ENCODE measurements at regions not wholly inside any gene's neighbourhood (a gene's known extent, or its start where the extent isn't known, plus 50 kb on each side); places are given as distances from the start of the nearest gene placed in this dataset.

- no peaks in the 10 kb centered on the region for H3K9me3 ChIP-seq
- H3K4me3 ChIP-seq = no peak overlapping the region
- no peaks in the 10 kb centered on the region for H3K4me1 ChIP-seq
- TF ChIP-seq CTCF (IDR thresholded peaks at IDR 0.05) = no peak
- H3K36me3 ChIP-seq = no peaks in the 10 kb centered on the region
- intact Hi-C loops (cut with DNase I) = no loop called here
- DNase-seq = no peak
- no peaks in the 10 kb centered on the region for H3K27me3 ChIP-seq
- no peak for FAIRE-seq
- no peak overlapping the region for H3K27ac ChIP-seq
- ATAC-seq = no peak
- WGBS, 2 donors = 90 to 94% methylated on average over 3 of the region's 3 CpGs
Observed at GRCh38 chr7:109963741-109964140, 1127.2 kb upstream of the LRRN3 start.

GRCh38 chr7:109964780-109965179 is 1126.1 kb upstream of the LRRN3 start:
- FAIRE-seq (no peak), DNase-seq (no peak), ATAC-seq (no peak)
- Histone ChIP-seq H3K9me3 (no peaks in the 10 kb centered on the region), H3K36me3 (no peaks in the 10 kb centered on the region), H3K4me3 (no peak overlapping the region), H3K27me3 (no peaks in the 10 kb centered on the region), H3K27ac (no peak overlapping the region), H3K4me1 (no peaks in the 10 kb centered on the region)
- intact Hi-C loops (cut with DNase I) = no loop called here
- 80 to 82% methylated on average over 2 of the region's 2 CpGs for WGBS, 2 donors
- TF ChIP-seq CTCF (IDR thresholded peaks at IDR 0.05) = no peak

GRCh38 chr7:109967406-109967805 is 1123.5 kb upstream of the LRRN3 start:
- ATAC-seq = no peak
- FAIRE-seq = no peak
- DNase-seq = no peak

GRCh38 chr7:109983618-109984017 is 1107.3 kb upstream of the LRRN3 start:
- ATAC-seq = no peak
- no peaks in the 10 kb centered on the region for H3K36me3 ChIP-seq
- intact Hi-C loops (cut with DNase I) = no loop called here
- WGBS, 2 donors = 32 to 48% methylated on average over 1 of the region's 1 CpG
- no peak for DNase-seq
- TF ChIP-seq CTCF (IDR thresholded peaks at IDR 0.05) = no peak
- H3K4me3 ChIP-seq = no peak overlapping the region
- H3K9me3 ChIP-seq = no peaks in the 10 kb centered on the region
- no peaks in the 10 kb centered on the region for H3K27me3 ChIP-seq
- no peak overlapping the region for H3K27ac ChIP-seq
- no peak for FAIRE-seq
- H3K4me1 ChIP-seq = no peaks in the 10 kb centered on the region

More at GRCh38 chr7:109967406-109967805, 1123.5 kb upstream of the LRRN3 start:
- Histone ChIP-seq H3K9me3 (no peaks in the 10 kb centered on the region), H3K4me1 (no peaks in the 10 kb centered on the region), H3K27ac (no peak overlapping the region), H3K27me3 (no peaks in the 10 kb centered on the region), H3K36me3 (no peaks in the 10 kb centered on the region), H3K4me3 (no peak overlapping the region)
- intact Hi-C loops (cut with DNase I) = no loop called here
- TF ChIP-seq CTCF (IDR thresholded peaks at IDR 0.05) = no peak

- Histone ChIP-seq H3K9me3 (no peaks in the 10 kb centered on the region), H3K27ac (no peak overlapping the region), H3K27me3 (no peaks in the 10 kb centered on the region), H3K4me3 (no peak overlapping the region), H3K4me1 (no peaks in the 10 kb centered on the region), H3K36me3 (no peaks in the 10 kb centered on the region)
- FAIRE-seq (no peak), ATAC-seq (no peak), DNase-seq (no peak)
- TF ChIP-seq CTCF (IDR thresholded peaks at IDR 0.05) = no peak
- WGBS, 2 donors = 77 to 82% methylated on average over 5 of the region's 5 CpGs
- intact Hi-C loops (cut with DNase I) = no loop called here
Observed at GRCh38 chr7:109984729-109985128, 1106.2 kb upstream of the LRRN3 start.

Measured in pancreas (tissue), 10 donors.